Thoracic aorta (tissue), 2 donors: ENCODE measurements at regions not wholly inside any gene's neighbourhood (a gene's known extent, or its start where the extent isn't known, plus 50 kb on each side); places are given as distances from the start of the nearest gene placed in this dataset.

ENCODE experiments used
- ATAC-seq: fragments of 150-250 bp; one replicate; pipeline ENCODE4 v1.8.0; 2017; ENCODE audit warnings: low read depth; ENCODE audit not compliant: insufficient number of reproducible peaks, low FRiP score
- DNase-seq: peaks from one replicate; pipeline ENCODE4 v3.0.0-alpha.2; 2020; ENCODE audit warnings: low spot score
- H3K27ac ChIP-seq, 2 donors: fragments of 200-600 bp; sonication (generic); 1 replicate in 1 of 2; 2 replicates in 1 of 2; pipeline ENCODE4 v1.5.1; 2016; ENCODE audit warnings: mild to moderate bottlenecking in 2 of 2, moderate library complexity in 2 of 2
- H3K27me3 ChIP-seq: fragments of 200-600 bp; sonication (generic); replicated peaks from 2 replicates; pipeline ENCODE4 v1.6.0; 2016; ENCODE audit warnings: mild to moderate bottlenecking; ENCODE audit not compliant: insufficient read depth
- H3K36me3 ChIP-seq: fragments of 200-600 bp; sonication (generic); one replicate; pipeline ENCODE4 v1.5.1; 2016
- H3K4me1 ChIP-seq, 2 donors: fragments of 200-600 bp; sonication (generic); 1 replicate in 1 of 2; 2 replicates in 1 of 2; pipeline versions ENCODE4 v1.5.1 to v1.6.0; 2016; ENCODE audit warnings: low read depth in 2 of 2, mild to moderate bottlenecking in 1 of 2; ENCODE audit not compliant: control insufficient read depth in 1 of 2
- H3K4me3 ChIP-seq: fragments of 200-600 bp; sonication (generic); 2 replicates; pipeline ENCODE4 v1.5.1; 2016; ENCODE audit warnings: mild to moderate bottlenecking
- H3K9me3 ChIP-seq: fragments of 200-600 bp; sonication (generic); 2 replicates; pipeline ENCODE4 v1.5.1; 2016
- TF ChIP-seq, protein P1 (sequence below): fragments of 200-600 bp; sonication (generic); IDR thresholded peaks from one replicate; pipeline ENCODE4 v1.5.1; 2019; ENCODE audit warnings: antibody characterized with exemption

DNA sequence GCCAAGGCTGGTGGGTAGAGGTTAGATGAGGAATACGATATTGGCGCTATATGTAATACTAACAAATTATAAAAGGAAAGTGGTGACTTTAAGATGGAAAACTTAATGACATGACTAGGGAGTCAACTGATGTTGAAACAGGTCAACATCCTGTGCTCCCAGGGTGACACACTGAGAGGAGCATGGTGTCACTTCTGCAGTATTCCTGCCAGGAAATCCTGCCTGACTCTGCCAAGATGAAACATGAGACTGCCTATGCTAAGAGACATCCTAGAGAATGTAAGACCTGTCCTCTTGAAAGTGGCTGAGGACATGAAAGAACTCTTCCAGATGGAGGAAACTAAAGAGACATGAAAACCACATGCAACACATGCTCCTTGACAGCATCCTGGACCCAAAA is 65.0 kb upstream of the KCND3 start:
- no peak for DNase-seq
- no peaks in the 10 kb centered on the region for H3K36me3 ChIP-seq
- TF ChIP-seq, protein P1, sequence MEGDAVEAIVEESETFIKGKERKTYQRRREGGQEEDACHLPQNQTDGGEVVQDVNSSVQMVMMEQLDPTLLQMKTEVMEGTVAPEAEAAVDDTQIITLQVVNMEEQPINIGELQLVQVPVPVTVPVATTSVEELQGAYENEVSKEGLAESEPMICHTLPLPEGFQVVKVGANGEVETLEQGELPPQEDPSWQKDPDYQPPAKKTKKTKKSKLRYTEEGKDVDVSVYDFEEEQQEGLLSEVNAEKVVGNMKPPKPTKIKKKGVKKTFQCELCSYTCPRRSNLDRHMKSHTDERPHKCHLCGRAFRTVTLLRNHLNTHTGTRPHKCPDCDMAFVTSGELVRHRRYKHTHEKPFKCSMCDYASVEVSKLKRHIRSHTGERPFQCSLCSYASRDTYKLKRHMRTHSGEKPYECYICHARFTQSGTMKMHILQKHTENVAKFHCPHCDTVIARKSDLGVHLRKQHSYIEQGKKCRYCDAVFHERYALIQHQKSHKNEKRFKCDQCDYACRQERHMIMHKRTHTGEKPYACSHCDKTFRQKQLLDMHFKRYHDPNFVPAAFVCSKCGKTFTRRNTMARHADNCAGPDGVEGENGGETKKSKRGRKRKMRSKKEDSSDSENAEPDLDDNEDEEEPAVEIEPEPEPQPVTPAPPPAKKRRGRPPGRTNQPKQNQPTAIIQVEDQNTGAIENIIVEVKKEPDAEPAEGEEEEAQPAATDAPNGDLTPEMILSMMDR: no peak
- no peaks in the 10 kb centered on the region for H3K4me1 ChIP-seq
- no peaks in the 10 kb centered on the region for H3K9me3 ChIP-seq
- ATAC-seq: no peak
- H3K27ac ChIP-seq: no peak overlapping the region
- H3K4me3 ChIP-seq: no peak overlapping the region
- no peaks in the 10 kb centered on the region for H3K27me3 ChIP-seq

DNA sequence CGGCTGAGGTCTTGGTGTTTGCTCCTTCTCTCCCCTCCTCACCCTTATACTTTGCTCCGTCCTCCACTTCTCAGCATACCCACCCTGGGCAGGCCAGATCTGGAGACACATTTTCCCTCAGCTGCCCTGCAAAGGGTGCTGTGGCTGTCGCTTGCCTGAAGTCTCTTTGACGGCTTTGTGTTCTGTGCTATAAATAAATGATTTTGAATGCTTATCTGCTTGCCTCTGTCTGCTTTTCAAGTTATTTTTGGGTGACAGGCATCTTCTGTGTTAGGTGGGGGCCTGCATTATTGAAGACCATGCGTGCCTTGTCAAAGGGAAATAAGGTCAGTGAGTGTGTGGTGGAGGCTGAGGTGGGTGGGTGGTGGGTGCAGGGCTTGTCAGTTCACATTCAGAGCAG is 66.9 kb upstream of the KCND3 start:
- TF ChIP-seq, protein P1: no peak
- H3K4me1 ChIP-seq: no peaks in the 10 kb centered on the region
- DNase-seq: no peak
- H3K4me3 ChIP-seq: no peak overlapping the region
- no peaks in the 10 kb centered on the region for H3K9me3 ChIP-seq
- no peaks in the 10 kb centered on the region for H3K27me3 ChIP-seq
- no peak for ATAC-seq
- no peaks in the 10 kb centered on the region for H3K36me3 ChIP-seq
- no peak overlapping the region for H3K27ac ChIP-seq

DNA sequence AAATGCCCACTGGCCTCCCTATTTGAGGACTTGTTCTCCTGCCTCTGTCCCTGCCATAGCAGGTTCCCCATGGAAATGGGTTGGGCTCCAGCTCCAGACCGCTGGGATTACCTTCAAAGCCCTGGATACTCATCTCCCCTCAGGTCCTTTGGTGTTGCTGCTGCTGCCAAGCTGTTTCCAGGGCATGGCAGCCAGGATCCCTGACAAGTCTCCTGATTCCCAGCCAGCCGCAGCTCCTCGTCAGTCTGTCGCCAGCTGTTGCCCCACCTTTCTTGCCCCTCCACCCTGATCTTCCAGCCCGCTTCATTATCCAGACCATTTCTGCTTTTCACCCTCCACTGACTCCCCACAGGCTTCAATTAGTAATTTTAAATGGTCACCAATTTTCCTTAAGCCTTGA is 68.3 kb upstream of the KCND3 start:
- DNase-seq (no peak), ATAC-seq (no peak)
- Histone ChIP-seq H3K36me3 (no peaks in the 10 kb centered on the region), H3K27me3 (no peaks in the 10 kb centered on the region), H3K9me3 (no peaks in the 10 kb centered on the region), H3K4me3 (no peak overlapping the region), H3K4me1 (no peaks in the 10 kb centered on the region), H3K27ac (no peak overlapping the region)
- TF ChIP-seq, protein P1: no peak

DNA sequence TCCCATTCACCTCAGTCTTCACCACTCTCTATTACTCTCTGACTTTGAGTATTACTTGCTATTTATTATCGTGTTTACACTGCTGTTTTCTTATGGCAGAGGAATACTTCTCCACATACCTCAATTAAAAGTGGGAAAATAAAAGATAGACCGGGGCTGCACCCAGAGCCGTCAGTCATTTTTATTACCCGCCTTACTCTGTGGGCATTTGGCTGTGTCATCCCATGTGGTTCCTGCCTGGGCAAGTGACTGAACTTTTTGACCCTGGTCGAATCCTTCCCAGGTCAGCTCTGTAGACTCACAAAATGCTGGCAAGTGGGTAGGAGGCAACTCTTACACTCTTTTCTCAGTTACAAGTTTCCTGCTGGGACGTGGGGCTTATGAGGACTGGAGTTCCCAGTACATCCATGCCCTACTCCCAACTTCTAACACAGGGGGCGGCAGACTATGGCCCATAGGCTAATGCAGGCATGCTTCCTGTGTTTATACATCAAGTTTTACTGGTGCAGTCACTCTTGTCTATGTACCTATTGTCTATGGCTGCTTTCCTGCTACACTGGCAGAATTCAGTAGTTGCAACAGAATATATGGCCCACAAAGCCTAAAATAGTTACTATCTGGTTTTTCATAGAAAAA is 69.5 kb upstream of the KCND3 start:
- Histone ChIP-seq H3K4me3 (no peak overlapping the region), H3K4me1 (no peaks in the 10 kb centered on the region), H3K9me3 (no peaks in the 10 kb centered on the region), H3K27me3 (no peaks in the 10 kb centered on the region), H3K27ac (no peak overlapping the region), H3K36me3 (no peaks in the 10 kb centered on the region)
- TF ChIP-seq, protein P1: no peak
- DNase-seq: no peak
- no peak for ATAC-seq

DNA sequence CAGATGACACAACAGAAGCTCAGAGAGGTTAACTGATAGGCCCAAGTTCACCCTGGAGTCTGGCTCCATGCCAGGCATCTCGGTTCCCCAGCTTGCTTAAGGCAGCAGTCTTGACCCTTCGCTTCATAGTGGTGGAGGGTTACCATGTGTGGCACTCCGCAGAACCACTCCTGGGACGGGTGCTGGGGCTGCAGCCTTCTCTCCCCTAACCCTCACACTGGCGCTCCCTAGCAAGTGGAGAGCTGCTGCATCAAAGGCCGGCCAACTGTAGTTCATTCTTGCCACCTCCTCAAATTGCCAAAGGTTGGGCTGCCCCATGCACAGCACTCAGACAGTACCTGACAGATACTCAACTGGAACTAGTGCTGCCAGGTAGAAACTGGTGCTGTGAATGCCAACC is 70.2 kb upstream of the KCND3 start:
- no peaks in the 10 kb centered on the region for H3K9me3 ChIP-seq
- ATAC-seq: no peak
- no peaks in the 10 kb centered on the region for H3K27me3 ChIP-seq
- H3K36me3 ChIP-seq: no peaks in the 10 kb centered on the region
- no peak overlapping the region for H3K27ac ChIP-seq
- DNase-seq: no peak
- H3K4me1 ChIP-seq: no peaks in the 10 kb centered on the region
- no peak overlapping the region for H3K4me3 ChIP-seq
- TF ChIP-seq, protein P1: no peak
